Hepatic stellate cell (primary cell): ENCODE measurements at regions not wholly inside any gene's neighbourhood (a gene's known extent, or its start where the extent isn't known, plus 50 kb on each side); places are given as distances from the start of the nearest gene placed in this dataset.
"Not testable (repeated sequence)": the region's sequence is repeated elsewhere in the genome, so short reads cannot be mapped to it uniquely, and the experiment has no call there.

Source experiments
- DNase-seq: peaks from one replicate; pipeline ENCODE4 v3.0.0; 2011; ENCODE audit warnings: low spot score

GRCh38 chr3:55296030-55296429 lies 191.1 kb downstream of the WNT5A start:
- no peak for DNase-seq

GRCh38 chr3:55294557-55294956 lies 192.5 kb downstream of the WNT5A start:
- no peak for DNase-seq

GRCh38 chr3:55292360-55292759 lies 194.7 kb downstream of the WNT5A start:
- DNase-seq: no peak

DNA sequence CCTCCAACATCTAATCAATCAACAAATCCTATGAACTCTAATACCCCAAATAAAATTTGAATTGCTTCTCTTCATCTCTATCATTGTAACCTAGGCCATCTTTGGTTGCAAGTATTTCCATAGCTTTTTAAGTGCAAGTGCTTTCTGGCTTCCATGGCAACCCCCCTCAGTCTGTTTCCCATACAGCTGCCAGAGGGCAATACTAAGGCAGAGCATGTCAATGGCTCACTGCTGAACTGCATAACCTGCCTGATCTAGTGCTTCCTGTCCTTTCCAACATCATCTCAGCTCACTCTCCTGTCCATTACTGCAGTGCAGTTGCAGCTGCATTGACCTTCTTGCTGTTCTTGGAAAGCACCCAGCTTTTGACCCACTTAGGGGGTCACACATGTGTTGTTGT lies 198.4 kb downstream of the WNT5A start:
- no peak for DNase-seq

GRCh38 chr3:55286693-55287092 lies 200.4 kb downstream of the WNT5A start:
- no peak for DNase-seq

DNA sequence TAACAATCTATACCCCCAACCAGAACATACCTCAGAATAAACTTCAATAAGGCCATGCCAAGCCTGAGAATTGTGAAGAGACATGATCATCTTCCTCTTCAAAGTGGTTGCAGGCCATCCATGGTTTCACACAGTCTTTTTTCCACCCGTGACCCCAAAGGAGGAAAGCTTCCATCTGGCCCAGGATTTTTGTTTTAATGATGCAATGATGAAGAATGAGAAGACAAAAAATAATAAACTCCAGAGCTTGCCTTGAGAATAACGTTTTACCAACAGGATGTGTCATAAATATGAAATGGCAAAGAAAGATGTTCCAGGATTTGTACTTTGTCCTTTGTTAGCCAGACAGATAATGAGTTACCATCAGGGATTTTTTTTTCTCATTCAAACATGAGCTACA lies 201.9 kb downstream of the WNT5A start:
- DNase-seq: peak; percentile 41

GRCh38 chr3:55283441-55283925 lies 203.6 kb downstream of the WNT5A start:
- DNase-seq: no peak

- DNase-seq: no peak
Measured at GRCh38 chr3:55282994-55283393, 204.1 kb downstream of the WNT5A start.

GRCh38 chr3:55272031-55272645 lies 215.0 kb downstream of the WNT5A start:
- DNase-seq: no peak

DNA sequence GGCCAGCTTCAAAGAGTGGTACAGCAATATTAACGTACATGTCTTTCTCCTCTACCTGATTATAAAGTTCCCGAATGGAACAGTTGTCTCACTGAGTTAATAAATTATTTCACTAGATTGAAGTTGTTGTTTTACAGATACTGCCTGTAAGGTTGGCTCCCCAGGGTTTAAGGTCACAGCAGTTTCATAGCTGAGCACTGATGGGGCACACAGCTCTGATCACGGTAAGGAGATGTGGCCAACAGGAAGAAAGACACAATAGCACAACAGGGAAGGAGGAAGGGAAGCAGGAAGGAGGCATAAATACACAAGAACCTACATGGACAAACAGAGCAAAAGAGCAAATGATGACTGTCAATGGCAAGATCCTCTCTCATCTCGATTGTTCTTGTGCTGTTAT lies 215.6 kb downstream of the WNT5A start:
- no peak for DNase-seq

- DNase-seq: no peak
Measured at GRCh38 chr3:55270976-55271375, 216.1 kb downstream of the WNT5A start.

DNA sequence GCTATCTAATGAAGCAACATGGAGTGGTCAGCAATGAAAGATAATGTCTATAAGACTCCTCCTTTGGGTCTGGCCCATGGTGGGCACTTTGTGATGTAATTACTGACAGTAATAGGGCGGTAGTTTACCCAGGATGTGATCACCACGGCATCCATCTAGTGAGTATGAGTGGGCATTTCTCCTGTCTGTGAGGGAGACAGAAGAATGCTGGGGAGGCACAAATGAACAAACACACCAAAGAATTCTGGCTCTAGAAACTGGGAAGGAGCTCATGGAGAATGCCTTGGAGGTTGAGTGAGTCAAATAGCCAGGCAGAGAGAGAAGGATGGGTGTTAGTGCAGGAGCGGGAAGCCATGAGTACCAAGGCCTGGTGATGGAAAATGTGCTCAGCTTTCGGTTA lies 217.5 kb downstream of the WNT5A start:
- no peak for DNase-seq

DNA sequence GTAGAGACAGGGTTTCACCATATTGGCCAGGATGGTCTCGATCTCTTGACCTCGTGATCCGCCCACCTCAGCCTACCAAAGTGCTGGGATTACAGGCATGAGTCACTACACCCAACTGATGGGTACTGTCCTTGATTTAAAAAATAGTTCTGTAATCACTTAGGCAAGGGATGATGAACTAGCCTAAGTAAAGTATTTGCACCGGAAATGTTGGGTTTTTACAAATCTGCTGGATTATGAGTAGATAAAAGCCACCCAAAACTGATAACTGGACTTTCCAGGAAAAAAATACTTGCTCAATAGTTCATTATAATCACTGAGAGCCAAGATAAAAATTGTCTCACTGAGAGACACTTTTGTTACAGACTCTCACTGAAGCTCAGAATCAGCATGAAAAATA lies 218.0 kb downstream of the WNT5A start:
- no peak for DNase-seq

GRCh38 chr3:55267206-55267930 lies 219.7 kb downstream of the WNT5A start:
- no peak for DNase-seq

GRCh38 chr3:55264919-55265318 lies 222.2 kb downstream of the WNT5A start:
- no peak for DNase-seq

GRCh38 chr3:55252921-55253320 lies 234.2 kb downstream of the WNT5A start:
- DNase-seq: no peak

GRCh38 chr3:55249156-55249555 lies 237.9 kb downstream of the WNT5A start:
- DNase-seq: not testable (repeated sequence)

GRCh38 chr3:55247666-55248065 lies 239.4 kb downstream of the WNT5A start:
- DNase-seq: no peak

GRCh38 chr3:55246033-55246432 lies 241.1 kb downstream of the WNT5A start:
- no peak for DNase-seq

DNA sequence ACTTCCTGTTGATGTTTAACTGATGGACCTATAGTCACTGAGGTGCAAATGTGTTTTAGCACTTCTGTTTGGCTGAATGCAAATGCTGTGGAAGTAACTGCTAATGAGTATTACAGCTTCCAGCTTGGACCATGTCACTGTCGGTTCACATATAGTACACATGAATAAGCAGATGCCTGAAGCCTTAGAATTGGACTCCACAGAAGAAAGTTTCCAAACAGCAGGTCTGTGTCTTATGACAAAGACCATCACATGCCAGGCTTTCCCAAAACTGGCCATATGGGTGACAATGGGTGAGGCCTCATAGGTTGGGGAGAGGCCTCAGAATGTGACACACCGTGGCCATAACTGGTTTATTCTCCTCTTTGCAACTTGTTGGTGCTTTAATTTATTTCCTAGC lies 241.8 kb downstream of the WNT5A start:
- no peak for DNase-seq

- DNase-seq: no peak
Measured at GRCh38 chr3:55244247-55244646, 242.9 kb downstream of the WNT5A start.

GRCh38 chr3:55243678-55244077 lies 243.4 kb downstream of the WNT5A start:
- no peak for DNase-seq

DNA sequence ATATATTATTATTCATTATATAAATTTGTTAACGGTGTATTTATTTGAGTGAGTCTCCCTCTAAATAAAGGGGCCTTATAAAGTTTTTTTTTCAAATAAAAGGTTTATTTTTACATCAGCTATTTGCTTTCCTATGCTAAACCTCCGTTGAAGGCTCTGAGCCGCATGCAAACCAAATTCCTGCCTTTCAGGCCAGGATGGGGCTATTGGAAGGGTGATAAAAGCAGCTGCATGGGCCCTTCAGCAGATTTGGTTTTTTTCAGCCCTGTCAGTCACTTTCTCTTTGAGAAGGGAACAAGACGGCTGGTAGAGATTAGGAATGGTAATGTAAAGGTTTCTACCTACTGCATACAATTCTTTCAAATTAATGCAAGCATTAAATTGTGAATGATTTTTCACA lies 244.2 kb downstream of the WNT5A start:
- no peak for DNase-seq

- no peak for DNase-seq
Measured at GRCh38 chr3:55241098-55241497, 246.0 kb downstream of the WNT5A start.
